AG04449 (cell line): ENCODE measurements at regions not wholly inside any gene's neighbourhood (a gene's known extent, or its start where the extent isn't known, plus 50 kb on each side); places are given as distances from the start of the nearest gene placed in this dataset.
"Not testable (repeated sequence)": the region's sequence is repeated elsewhere in the genome, so short reads cannot be mapped to it uniquely, and the experiment has no call there.

Source experiments
- CTCF ChIA-PET: fragments of 350-600 bp; formaldehyde crosslinking; extraction: SDS; loops from one replicate; lab custom pipeline; 2021; ENCODE audit warnings: antibody characterized with exemption; lab: Yijun Ruan, JAX
- POLR2A ChIA-PET: fragments of 400-600, 350-600 bp; formaldehyde crosslinking; extraction: SDS; loops from one replicate; lab custom pipeline; 2020; ENCODE audit warnings: antibody characterized with exemption, inconsistent platforms; lab: Yijun Ruan, JAX
- DNase-seq: peaks from one replicate; pipeline ENCODE4 v3.0.0-alpha.2; 2010; ENCODE audit warnings: low read depth, low spot score
- H3K4me3 ChIP-seq: 2 replicates; pipeline ENCODE4 v1.5.1; 2011; ENCODE audit warnings: low read depth, mild to moderate bottlenecking, control low read depth, low read length
- TF ChIP-seq, protein P1 (sequence below): IDR thresholded peaks from one replicate; pipeline ENCODE4 v1.5.1; 2011; ENCODE audit warnings: mild to moderate bottlenecking, moderate library complexity, low read length, control low read depth, inconsistent platforms; ENCODE audit not compliant: insufficient read depth; ENCODE audit errors: missing control alignments

DNA sequence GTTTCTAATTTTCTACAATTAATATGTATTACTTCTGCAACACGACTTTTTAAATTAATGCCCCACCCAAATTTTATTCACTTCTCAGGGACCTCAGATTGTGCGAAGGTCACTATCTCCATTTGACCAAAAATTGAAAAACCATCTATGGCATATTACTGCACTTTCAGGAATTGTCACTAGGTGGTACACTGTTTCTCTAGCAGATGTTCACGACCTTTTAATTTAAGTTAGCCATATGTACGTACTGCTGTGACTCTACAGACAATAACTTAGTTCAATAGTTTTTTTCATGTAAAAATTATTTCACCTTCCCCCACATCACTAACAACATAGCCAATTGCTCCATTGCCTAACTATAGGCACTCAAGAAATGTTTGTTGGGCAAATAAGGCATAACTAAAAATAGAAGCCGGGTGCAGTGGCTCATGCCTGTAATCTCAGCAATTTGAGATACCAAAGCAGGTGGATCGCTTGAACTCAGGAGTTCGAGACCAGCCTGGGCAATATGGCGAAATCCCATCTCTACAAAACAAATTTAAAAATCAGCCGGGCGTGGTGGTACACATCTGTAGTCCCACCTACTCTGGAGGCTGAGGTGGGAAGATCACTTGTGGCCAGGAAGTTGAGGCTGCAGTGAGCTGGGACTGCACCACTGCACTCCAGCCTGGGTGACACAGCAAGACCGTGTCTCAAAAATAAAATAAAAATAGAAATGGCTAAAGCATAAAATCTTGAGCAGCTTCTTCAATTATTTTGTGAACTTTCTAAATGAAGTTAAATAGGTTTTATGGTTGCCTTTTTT is 75.7 kb upstream of the PKN2 start:
- DNase-seq: no peak
- TF ChIP-seq, protein P1, sequence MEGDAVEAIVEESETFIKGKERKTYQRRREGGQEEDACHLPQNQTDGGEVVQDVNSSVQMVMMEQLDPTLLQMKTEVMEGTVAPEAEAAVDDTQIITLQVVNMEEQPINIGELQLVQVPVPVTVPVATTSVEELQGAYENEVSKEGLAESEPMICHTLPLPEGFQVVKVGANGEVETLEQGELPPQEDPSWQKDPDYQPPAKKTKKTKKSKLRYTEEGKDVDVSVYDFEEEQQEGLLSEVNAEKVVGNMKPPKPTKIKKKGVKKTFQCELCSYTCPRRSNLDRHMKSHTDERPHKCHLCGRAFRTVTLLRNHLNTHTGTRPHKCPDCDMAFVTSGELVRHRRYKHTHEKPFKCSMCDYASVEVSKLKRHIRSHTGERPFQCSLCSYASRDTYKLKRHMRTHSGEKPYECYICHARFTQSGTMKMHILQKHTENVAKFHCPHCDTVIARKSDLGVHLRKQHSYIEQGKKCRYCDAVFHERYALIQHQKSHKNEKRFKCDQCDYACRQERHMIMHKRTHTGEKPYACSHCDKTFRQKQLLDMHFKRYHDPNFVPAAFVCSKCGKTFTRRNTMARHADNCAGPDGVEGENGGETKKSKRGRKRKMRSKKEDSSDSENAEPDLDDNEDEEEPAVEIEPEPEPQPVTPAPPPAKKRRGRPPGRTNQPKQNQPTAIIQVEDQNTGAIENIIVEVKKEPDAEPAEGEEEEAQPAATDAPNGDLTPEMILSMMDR: peak; percentile 54
- POLR2A ChIA-PET: no interaction called here
- CTCF ChIA-PET: interaction anchor here (0.9 to 1.5 kb wide), 4 partner anchors 9 to 268 kb away, joined by 3 to 11 read pairs (median 4); no protein-coding TSS in a partner anchor
- H3K4me3 ChIP-seq: no peak overlapping the region

DNA sequence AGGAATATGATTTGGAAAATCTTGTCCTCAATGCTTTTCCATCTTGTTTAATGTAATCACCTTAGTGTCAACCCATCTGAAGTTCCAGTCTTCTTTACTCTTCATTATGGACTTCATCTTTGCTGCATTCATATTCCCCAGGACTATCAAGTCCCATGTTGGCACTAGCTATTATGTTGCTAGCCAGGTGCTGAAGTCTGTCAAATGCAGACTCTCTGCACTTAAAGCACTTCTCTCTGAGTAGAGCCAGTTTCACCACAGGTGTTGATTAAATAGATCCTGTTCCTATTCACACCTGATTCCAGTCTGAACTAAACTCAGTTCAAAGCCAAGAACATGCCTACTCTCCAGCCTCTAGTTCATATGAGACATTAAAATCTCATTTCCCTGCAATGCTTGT is 75.0 kb upstream of the PKN2 start:
- POLR2A ChIA-PET: no interaction called here
- CTCF ChIA-PET: interaction anchor here (0.9 to 1.5 kb wide), 4 partner anchors 10 to 268 kb away, joined by 3 to 11 read pairs (median 4); no protein-coding TSS in a partner anchor
- TF ChIP-seq, protein P1: no peak
- H3K4me3 ChIP-seq: no peak overlapping the region
- DNase-seq: no peak

DNA sequence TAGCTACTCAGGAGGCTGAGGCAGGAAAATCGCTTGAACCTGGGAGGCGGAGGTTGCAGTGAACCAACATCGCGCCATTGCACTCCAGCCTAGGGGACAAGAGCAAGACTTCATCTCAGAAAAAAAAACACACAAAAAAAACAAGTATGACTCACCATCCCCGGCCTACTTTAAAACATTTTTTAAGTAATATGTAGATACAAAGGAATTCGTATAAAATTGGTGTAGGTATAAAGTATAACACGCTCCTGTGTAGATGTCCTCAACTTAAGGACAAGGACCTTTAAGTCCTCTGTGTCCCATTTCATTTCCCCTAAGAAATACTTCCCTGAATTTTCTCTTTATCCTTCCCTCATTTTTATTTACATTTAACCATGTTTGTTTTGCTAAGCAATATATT is 73.4 kb upstream of the PKN2 start:
- CTCF ChIA-PET: interaction anchor here (1.0 kb wide), 1 partner anchor 267 kb away, joined by 3 read pairs; no protein-coding TSS in a partner anchor
- TF ChIP-seq, protein P1: no peak
- POLR2A ChIA-PET: no interaction called here
- no peak overlapping the region for H3K4me3 ChIP-seq
- no peak for DNase-seq

DNA sequence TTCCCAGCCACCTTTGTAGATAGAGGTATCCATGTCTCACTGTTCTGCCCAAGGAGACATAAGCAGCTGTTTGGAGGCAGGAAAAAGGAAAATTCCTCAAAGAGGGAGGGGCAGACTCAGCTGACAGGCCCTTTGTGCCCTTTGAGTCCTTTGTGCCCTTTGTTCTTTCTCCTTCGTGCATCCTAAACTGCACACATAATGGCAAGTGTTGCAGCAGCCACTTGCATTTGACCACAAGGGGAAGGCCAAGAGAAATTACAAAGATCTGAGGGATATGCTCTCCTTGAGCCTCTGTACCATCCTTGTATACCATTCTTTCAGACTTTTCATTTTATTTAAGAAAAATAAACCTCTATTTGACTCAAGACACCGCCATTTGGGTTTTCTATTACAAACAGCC is 71.8 kb upstream of the PKN2 start:
- CTCF ChIA-PET: no interaction called here
- POLR2A ChIA-PET: no interaction called here

DNA sequence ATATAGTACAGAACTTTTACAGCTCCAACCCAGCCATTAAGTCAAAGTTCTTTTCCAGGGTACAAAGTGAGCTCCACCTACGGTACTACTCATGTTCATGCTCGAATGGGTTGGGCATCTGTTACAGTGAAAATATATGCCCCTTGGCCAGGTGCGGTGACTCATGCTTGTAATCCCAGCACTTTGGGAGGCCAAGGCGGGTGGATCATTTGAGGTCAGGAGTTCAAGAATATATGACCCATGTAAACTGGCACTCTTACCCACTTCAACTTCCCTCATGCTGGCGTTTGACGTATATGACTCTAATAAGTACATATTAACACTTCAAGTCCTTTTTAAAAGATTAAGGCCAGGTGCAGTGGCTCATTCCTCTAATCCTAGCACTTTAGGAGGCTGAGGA is 71.3 kb upstream of the PKN2 start:
- TF ChIP-seq, protein P1: no peak
- ChIA-PET POLR2A (no interaction called here), CTCF (no interaction called here)
- no peak for DNase-seq
- H3K4me3 ChIP-seq: no peak overlapping the region

More for the DNA sequence above, 71.8 kb upstream of the PKN2 start:
- H3K4me3 ChIP-seq: no peak overlapping the region
- DNase-seq: no peak
- TF ChIP-seq, protein P1: no peak

DNA sequence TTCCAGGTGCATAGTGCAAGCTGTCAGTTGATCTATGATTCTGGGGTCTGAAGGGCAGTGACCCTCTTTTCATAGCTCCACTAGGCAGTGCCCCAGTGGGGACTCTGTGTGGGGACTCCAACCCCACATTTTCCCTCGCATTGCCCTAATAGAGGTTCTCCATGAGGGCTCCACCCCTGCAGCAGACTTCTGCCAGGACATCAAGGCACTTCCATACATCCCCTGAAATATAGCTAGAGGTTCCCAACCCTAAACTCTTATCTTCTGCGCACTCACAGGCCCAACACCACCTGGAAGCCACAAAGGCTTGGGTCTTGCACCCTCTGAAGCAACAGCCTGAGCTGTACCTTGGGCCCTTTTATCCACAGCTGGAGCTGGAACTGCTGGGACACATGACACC is 65.7 kb upstream of the PKN2 start:
- POLR2A ChIA-PET: no interaction called here
- TF ChIP-seq, protein P1: no peak
- DNase-seq: no peak
- CTCF ChIA-PET: no interaction called here
- H3K4me3 ChIP-seq: no peak overlapping the region

DNA sequence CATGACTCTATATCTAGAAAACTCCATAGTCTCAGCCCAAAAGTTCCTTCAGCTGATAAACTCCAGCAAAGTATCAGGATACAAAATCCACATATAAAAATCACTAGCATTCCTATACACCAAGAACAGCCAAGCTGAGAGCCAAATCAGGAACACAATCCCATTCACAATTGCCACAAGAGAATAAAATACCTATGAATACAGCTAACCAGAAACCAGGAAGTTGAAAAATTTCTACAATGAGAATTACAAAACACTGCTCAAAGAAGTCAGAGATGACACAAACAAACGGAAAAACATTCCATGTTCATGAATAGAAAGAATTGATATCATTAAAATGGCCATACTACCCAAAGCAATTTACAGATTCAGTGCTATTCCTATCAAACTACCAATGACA is 61.0 kb upstream of the PKN2 start:
- H3K4me3 ChIP-seq, DNase-seq, CTCF ChIA-PET: not testable (repeated sequence)

More for the DNA sequence above, 61.0 kb upstream of the PKN2 start:
- POLR2A ChIA-PET: not testable (repeated sequence)
